ENCODE measurements at regions not wholly inside any gene's neighbourhood (a gene's known extent, or its start where the extent isn't known, plus 50 kb on each side); places are given as distances from the start of the nearest gene placed in this dataset.

- DNase-seq (ENCODE audit: low read depth in 2 of 2): no peak
Observed at GRCh38 chr9:16336833-16337232, 533.6 kb downstream of the BNC2 start.

GRCh38 chr9:16337322-16338029, 533.0 kb downstream of the BNC2 start:
- no peak for DNase-seq (ENCODE audit: low read depth in 2 of 2)

- DNase-seq (ENCODE audit: low read depth in 2 of 2): no peak
Observed at GRCh38 chr9:16341177-16341576, 529.3 kb downstream of the BNC2 start.

- DNase-seq (ENCODE audit: low read depth in 2 of 2): no peak
Observed at GRCh38 chr9:16342246-16343020, 528.0 kb downstream of the BNC2 start.

GRCh38 chr9:16343249-16344237, 526.9 kb downstream of the BNC2 start:
- no peak for DNase-seq (ENCODE audit: low read depth in 2 of 2)

GRCh38 chr9:16344343-16344742, 526.1 kb downstream of the BNC2 start:
- DNase-seq (ENCODE audit: low read depth in 2 of 2): no peak

- DNase-seq (ENCODE audit: low read depth in 2 of 2): no peak
Observed at GRCh38 chr9:16345902-16346301, 524.6 kb downstream of the BNC2 start.

- no peak for DNase-seq (ENCODE audit: low read depth in 2 of 2)
Observed at GRCh38 chr9:16347886-16348285, 522.6 kb downstream of the BNC2 start.

- no peak for DNase-seq (ENCODE audit: low read depth in 2 of 2)
Observed at GRCh38 chr9:16348531-16348930, 521.9 kb downstream of the BNC2 start.

- no peak for DNase-seq (ENCODE audit: low read depth in 2 of 2)
Observed at GRCh38 chr9:16352251-16352650, 518.2 kb downstream of the BNC2 start.

GRCh38 chr9:16352791-16353401, 517.6 kb downstream of the BNC2 start:
- no peak for DNase-seq (ENCODE audit: low read depth in 2 of 2)

- DNase-seq (ENCODE audit: low read depth in 2 of 2): no peak
Observed at GRCh38 chr9:16356196-16356765, 514.2 kb downstream of the BNC2 start.

GRCh38 chr9:16357828-16358227, 512.6 kb downstream of the BNC2 start:
- no peak for DNase-seq (ENCODE audit: low read depth in 2 of 2)

GRCh38 chr9:16358751-16359150, 511.7 kb downstream of the BNC2 start:
- no peak for DNase-seq (ENCODE audit: low read depth in 2 of 2)

All from stimulated activated CD4-positive, alpha-beta T cell treated with anti-CD3 and anti-CD28 coated beads, Interleukin-15, amount 100 ng/mL, for 48 hours (primary cell).